Testis (tissue), 2 donors: ENCODE measurements at regions not wholly inside any gene's neighbourhood (a gene's known extent, or its start where the extent isn't known, plus 50 kb on each side); places are given as distances from the start of the nearest gene placed in this dataset.

Experiments used
- POLR2A ChIP-seq: fragments of 450-650 bp; IDR thresholded peaks from one replicate; pipeline ENCODE4 v1.6.1; 2017; ENCODE audit warnings: antibody characterized with exemption, mild to moderate bottlenecking, moderate library complexity
- TF ChIP-seq, protein P1 (sequence below), 3 experiments: fragments of 450-650 bp in 2 of 3; fragments of 200-600 bp in 1 of 3; sonication (generic) in 1 of 3; IDR thresholded peaks; one replicate each; pipeline ENCODE4 v1.5.1; 2016 to 2019; ENCODE audit warnings: antibody characterized with exemption in 3 of 3, mild to moderate bottlenecking in 2 of 3, moderate library complexity in 1 of 3

DNA sequence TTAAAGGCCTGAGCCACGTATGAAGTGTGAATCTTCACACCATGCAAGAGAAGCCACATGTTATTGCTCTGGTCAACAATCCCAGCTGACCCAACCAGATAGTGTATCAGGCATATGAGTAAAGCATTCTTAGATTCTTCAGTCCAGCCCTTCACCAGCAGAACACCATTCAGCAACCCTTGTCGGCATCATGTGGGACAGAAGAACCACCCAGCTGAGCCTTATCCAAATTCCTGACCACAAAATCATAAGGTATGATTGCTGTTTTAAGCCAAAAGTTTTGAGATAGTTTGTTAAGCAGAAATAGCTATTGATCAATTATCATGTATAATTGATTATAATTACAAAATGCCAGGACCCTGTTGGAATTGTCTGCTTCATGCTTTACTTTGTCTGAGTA is 664.9 kb downstream of the VRK1 start:
- TF ChIP-seq, protein P1, sequence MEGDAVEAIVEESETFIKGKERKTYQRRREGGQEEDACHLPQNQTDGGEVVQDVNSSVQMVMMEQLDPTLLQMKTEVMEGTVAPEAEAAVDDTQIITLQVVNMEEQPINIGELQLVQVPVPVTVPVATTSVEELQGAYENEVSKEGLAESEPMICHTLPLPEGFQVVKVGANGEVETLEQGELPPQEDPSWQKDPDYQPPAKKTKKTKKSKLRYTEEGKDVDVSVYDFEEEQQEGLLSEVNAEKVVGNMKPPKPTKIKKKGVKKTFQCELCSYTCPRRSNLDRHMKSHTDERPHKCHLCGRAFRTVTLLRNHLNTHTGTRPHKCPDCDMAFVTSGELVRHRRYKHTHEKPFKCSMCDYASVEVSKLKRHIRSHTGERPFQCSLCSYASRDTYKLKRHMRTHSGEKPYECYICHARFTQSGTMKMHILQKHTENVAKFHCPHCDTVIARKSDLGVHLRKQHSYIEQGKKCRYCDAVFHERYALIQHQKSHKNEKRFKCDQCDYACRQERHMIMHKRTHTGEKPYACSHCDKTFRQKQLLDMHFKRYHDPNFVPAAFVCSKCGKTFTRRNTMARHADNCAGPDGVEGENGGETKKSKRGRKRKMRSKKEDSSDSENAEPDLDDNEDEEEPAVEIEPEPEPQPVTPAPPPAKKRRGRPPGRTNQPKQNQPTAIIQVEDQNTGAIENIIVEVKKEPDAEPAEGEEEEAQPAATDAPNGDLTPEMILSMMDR (IDR thresholded peaks at IDR 0.05), result no peak
- TF ChIP-seq POLR2A, result no peak
